ENCODE measurements at regions not wholly inside any gene's neighbourhood (a gene's known extent, or its start where the extent isn't known, plus 50 kb on each side); places are given as distances from the start of the nearest gene placed in this dataset.

- TF ChIP-seq, protein P1, sequence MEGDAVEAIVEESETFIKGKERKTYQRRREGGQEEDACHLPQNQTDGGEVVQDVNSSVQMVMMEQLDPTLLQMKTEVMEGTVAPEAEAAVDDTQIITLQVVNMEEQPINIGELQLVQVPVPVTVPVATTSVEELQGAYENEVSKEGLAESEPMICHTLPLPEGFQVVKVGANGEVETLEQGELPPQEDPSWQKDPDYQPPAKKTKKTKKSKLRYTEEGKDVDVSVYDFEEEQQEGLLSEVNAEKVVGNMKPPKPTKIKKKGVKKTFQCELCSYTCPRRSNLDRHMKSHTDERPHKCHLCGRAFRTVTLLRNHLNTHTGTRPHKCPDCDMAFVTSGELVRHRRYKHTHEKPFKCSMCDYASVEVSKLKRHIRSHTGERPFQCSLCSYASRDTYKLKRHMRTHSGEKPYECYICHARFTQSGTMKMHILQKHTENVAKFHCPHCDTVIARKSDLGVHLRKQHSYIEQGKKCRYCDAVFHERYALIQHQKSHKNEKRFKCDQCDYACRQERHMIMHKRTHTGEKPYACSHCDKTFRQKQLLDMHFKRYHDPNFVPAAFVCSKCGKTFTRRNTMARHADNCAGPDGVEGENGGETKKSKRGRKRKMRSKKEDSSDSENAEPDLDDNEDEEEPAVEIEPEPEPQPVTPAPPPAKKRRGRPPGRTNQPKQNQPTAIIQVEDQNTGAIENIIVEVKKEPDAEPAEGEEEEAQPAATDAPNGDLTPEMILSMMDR (IDR thresholded peaks at IDR 0.05; ENCODE audit: insufficient read depth, low read depth, low read length): no peak
- POLR2A ChIA-PET: no interaction called here
- Histone ChIP-seq H3K27me3 (ENCODE audit: control insufficient read depth, insufficient read depth, low read length) (no peaks in the 10 kb centered on the region), H3K36me3 (ENCODE audit: control insufficient read depth, insufficient read depth, low read length) (no peaks in the 10 kb centered on the region), H3K4me3 (ENCODE audit: low read depth, low read length) (no peak overlapping the region)
- DNase-seq (ENCODE audit: low read depth): peak; percentile 45
- CTCF ChIA-PET: no interaction called here
Measured at GRCh38 chr11:87425943-87426342, 388.2 kb downstream of the TMEM135 start.

DNA sequence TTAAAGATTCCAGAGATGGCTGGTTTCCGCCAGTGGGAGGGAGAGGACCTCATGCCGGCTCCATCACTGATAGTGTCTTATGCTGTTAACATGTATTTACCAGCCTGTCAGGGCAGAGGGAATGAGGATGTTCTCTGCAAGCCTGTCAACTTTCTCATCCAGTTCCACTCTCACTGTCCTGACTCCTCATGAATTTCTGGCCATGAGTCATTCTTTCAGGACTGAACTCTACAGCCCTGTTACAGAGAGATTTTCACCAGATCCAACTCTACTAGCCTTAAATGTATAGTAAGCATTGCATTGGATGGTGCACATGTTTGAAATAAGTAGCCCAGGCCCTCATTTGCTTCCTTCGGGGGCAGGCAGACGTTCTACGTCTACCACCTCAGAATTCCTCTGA is 387.7 kb downstream of the TMEM135 start:
- ChIA-PET CTCF (no interaction called here), POLR2A (no interaction called here)
- no peak for DNase-seq (ENCODE audit: low read depth)
- H3K4me3 ChIP-seq (ENCODE audit: low read depth, low read length): no peak overlapping the region
- TF ChIP-seq, protein P1 (IDR thresholded peaks at IDR 0.05; ENCODE audit: insufficient read depth, low read depth, low read length): no peak
- no peaks in the 10 kb centered on the region for H3K36me3 ChIP-seq (ENCODE audit: control insufficient read depth, insufficient read depth, low read length)
- no peaks in the 10 kb centered on the region for H3K27me3 ChIP-seq (ENCODE audit: control insufficient read depth, insufficient read depth, low read length)

- ChIA-PET POLR2A (no interaction called here), CTCF (interaction anchor here (2.2 to 8.6 kb wide), 4 partner anchors 9 to 68 kb away, joined by 7 to 128 read pairs (median 19); no protein-coding TSS in a partner anchor)
- no peak overlapping the region for H3K4me3 ChIP-seq (ENCODE audit: low read depth, low read length)
- TF ChIP-seq, protein P1 (IDR thresholded peaks at IDR 0.05; ENCODE audit: insufficient read depth, low read depth, low read length): no peak
- H3K27me3 ChIP-seq (ENCODE audit: control insufficient read depth, insufficient read depth, low read length): no peaks in the 10 kb centered on the region
- H3K36me3 ChIP-seq (ENCODE audit: control insufficient read depth, insufficient read depth, low read length): no peaks in the 10 kb centered on the region
- DNase-seq (ENCODE audit: low read depth): no peak
Measured at GRCh38 chr11:87423161-87423560, 385.4 kb downstream of the TMEM135 start.

DNA sequence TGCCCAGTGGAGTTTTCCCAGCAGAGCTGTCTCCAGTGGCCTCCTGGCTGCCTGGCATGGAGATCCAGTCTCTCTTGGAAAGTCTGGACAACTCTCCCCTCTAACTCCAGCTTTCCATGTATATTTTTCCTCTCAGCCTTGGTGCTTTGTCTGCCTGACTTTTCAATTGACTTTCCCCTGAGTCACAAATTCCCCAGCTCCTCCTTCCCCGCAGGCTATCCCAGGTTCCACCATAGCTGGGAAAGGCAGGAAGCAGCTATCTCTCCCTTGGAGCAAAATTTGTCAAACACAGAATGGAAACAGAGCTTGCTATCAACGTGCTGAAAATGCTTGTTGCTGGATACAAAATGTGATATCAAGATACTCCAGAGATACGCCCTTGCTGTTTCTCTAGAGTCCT is 384.8 kb downstream of the TMEM135 start:
- Histone ChIP-seq H3K36me3 (ENCODE audit: control insufficient read depth, insufficient read depth, low read length) (no peaks in the 10 kb centered on the region), H3K4me3 (ENCODE audit: low read depth, low read length) (no peak overlapping the region), H3K27me3 (ENCODE audit: control insufficient read depth, insufficient read depth, low read length) (no peaks in the 10 kb centered on the region)
- POLR2A ChIA-PET: interaction anchor here (0.7 kb wide), 1 partner anchor 956 kb away, joined by 6 read pairs; no protein-coding TSS in a partner anchor
- CTCF ChIA-PET: interaction anchor here (0.6 to 8.6 kb wide), 12 partner anchors 10 to 456 kb away, joined by 3 to 128 read pairs (median 8); no protein-coding TSS in a partner anchor
- DNase-seq (ENCODE audit: low read depth): no peak
- TF ChIP-seq, protein P1 (IDR thresholded peaks at IDR 0.05; ENCODE audit: insufficient read depth, low read depth, low read length): no peak

DNA sequence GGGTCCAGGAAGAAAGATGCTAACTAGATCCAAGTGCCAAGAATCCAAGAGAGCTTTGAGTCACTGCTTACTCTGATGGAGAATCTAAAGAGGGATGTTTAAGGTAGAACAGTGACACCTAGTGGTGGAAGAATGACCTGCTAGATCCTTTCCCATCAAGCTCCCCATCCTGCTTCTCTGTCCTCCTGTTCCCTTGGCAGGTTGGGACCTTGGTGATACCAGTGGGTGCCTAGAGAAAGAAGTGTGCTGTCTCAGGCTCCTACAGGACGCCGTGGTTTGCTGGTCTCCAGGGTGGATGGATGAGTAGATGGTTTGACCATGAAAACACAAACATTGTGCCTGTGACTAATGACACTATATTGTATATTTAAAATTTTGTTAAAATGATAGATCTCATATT is 383.7 kb downstream of the TMEM135 start:
- DNase-seq (ENCODE audit: low read depth): no peak
- Histone ChIP-seq H3K36me3 (ENCODE audit: control insufficient read depth, insufficient read depth, low read length) (no peaks in the 10 kb centered on the region), H3K27me3 (ENCODE audit: control insufficient read depth, insufficient read depth, low read length) (no peaks in the 10 kb centered on the region), H3K4me3 (ENCODE audit: low read depth, low read length) (no peak overlapping the region)
- ChIA-PET POLR2A (no interaction called here), CTCF (interaction anchor here (0.7 to 8.6 kb wide), 25 partner anchors 9 to 482 kb away, joined by 3 to 128 read pairs (median 4); no protein-coding TSS in a partner anchor)
- TF ChIP-seq, protein P1 (IDR thresholded peaks at IDR 0.05; ENCODE audit: insufficient read depth, low read depth, low read length): peak; percentile 72
